HCT116 (cell line): ENCODE measurements at regions not wholly inside any gene's neighbourhood (a gene's known extent, or its start where the extent isn't known, plus 50 kb on each side); places are given as distances from the start of the nearest gene placed in this dataset.

ENCODE experiments used
- ATAC-seq: fragments of 200-7000 bp; cut with Tn5 transposase; 2 replicates; pipeline ENCODE4 v1.9.1; 2020; ENCODE audit warnings: mild to moderate bottlenecking, moderate library complexity
- BruUV-seq: library from RNA; stranded (reverse); fragments of 400-500 nt; replicated peaks from 2 replicates; lab custom pipeline; 2021; lab: Mats Ljungman, UMichigan
- CTCF ChIA-PET: fragments of 300-600 bp; sonication (Branson Sonifier 250); formaldehyde crosslinking; loops from one replicate; lab custom pipeline; 2021; ENCODE audit warnings: antibody characterized with exemption; lab: Charles Lee
- POLR2A ChIA-PET: fragments of 300-600, 350-600 bp; sonication (Branson Sonifier 250); formaldehyde crosslinking; loops from one replicate; lab custom pipeline; 2021; ENCODE audit warnings: antibody characterized with exemption; lab: Charles Lee
- RAD21 ChIA-PET, 2 experiments: fragments of 300-600 bp; sonication (Branson Sonifier 250); formaldehyde crosslinking; loops; one replicate each; lab custom pipeline; 2023; ENCODE audit warnings: low total read pairs in 2 of 2; ENCODE audit not compliant: uncharacterized antibody in 2 of 2, unreplicated experiment in 2 of 2, low non-redundant PET in 1 of 2; lab: Charles Lee
- DNase-seq: peaks from one replicate; pipeline ENCODE4 v3.0.0-alpha.2; 2010; ENCODE audit warnings: low read depth, low spot score
- H2AFZ ChIP-seq: fragments of 200-600 bp; shearing (Covaris generic), sonication (generic); 2 replicates; pipeline ENCODE4 v1.6.1; 2017; ENCODE audit warnings: low read depth, mixed run types, mixed read lengths, antibody characterized with exemption, low read length; ENCODE audit not compliant: poor library complexity, severe bottlenecking
- H3K27ac ChIP-seq: 2 replicates; pipeline ENCODE4 v1.5.1; 2012; ENCODE audit warnings: low read depth, low read length
- H3K27me3 ChIP-seq: fragments of 200-600 bp; sonication (generic); 2 replicates; pipeline ENCODE4 v1.6.1; 2016; ENCODE audit warnings: mixed run types, low read length, mixed read lengths; ENCODE audit not compliant: insufficient read depth
- H3K36me3 ChIP-seq, 2 experiments: fragments of 200-500 bp in 1 of 2; fragments of 200-600 bp in 1 of 2; sonication (Bioruptor generic) in 1 of 2; sonication (generic) in 1 of 2; 2 replicates each; pipeline versions ENCODE4 v1.5.1 to v1.6.1; 2014 to 2016; ENCODE audit warnings: low read length in 2 of 2, inconsistent platforms in 1 of 2, mixed read lengths in 1 of 2, mixed run types in 1 of 2; ENCODE audit not compliant: insufficient read depth in 2 of 2, control insufficient read depth in 1 of 2
- H3K4me1 ChIP-seq, 2 experiments: fragments of 200-600 bp in 1 of 2; sonication (generic) in 1 of 2; 2 replicates each; pipeline versions ENCODE4 v1.5.1 to v1.6.1; 2012 to 2017; ENCODE audit warnings: low read length in 2 of 2, inconsistent platforms in 1 of 2, mild to moderate bottlenecking in 1 of 2, mixed read lengths in 1 of 2, mixed run types in 1 of 2, moderate library complexity in 1 of 2; ENCODE audit not compliant: insufficient read depth in 2 of 2, control insufficient read depth in 1 of 2
- H3K4me2 ChIP-seq: fragments of 200-600 bp; sonication (generic); 2 replicates; pipeline ENCODE4 v1.6.1; 2017; ENCODE audit warnings: mixed run types, low read length, mixed read lengths
- H3K4me3 ChIP-seq, 2 experiments: fragments of 200-600 bp in 1 of 2; sonication (generic) in 1 of 2; replicated peaks in 1 of 2; 2 replicates each; pipeline ENCODE4 v1.5.1; 2011 to 2016; ENCODE audit warnings: low read length in 2 of 2, control low read depth in 1 of 2, low read depth in 1 of 2, mild to moderate bottlenecking in 1 of 2, mixed read lengths in 1 of 2, mixed run types in 1 of 2
- H3K79me2 ChIP-seq: fragments of 200-600 bp; sonication (generic); 2 replicates; pipeline ENCODE4 v1.6.1; 2017; ENCODE audit warnings: mild to moderate bottlenecking, mixed run types, low read length, moderate library complexity, mixed read lengths; ENCODE audit not compliant: insufficient read depth
- H3K9ac ChIP-seq: fragments of 200-600 bp; sonication (generic); 2 replicates; pipeline ENCODE4 v1.6.1; 2016; ENCODE audit warnings: low read length, mixed read lengths
- H3K9me2 ChIP-seq: fragments of 200-600 bp; sonication (generic), shearing (Covaris generic); 2 replicates; pipeline ENCODE4 v1.6.1; 2017; ENCODE audit warnings: mixed run types, mild to moderate bottlenecking, moderate library complexity; ENCODE audit not compliant: insufficient read depth
- H3K9me3 ChIP-seq, 2 experiments: fragments of 200-500 bp in 1 of 2; fragments of 200-600 bp in 1 of 2; sonication (Bioruptor generic) in 1 of 2; sonication (generic) in 1 of 2; 2 replicates each; pipeline ENCODE4 v1.6.1; 2014 to 2017; ENCODE audit warnings: low read length in 2 of 2, mixed read lengths in 2 of 2, inconsistent platforms in 1 of 2, low read depth in 1 of 2, mild to moderate bottlenecking in 1 of 2, mixed run types in 1 of 2, moderate library complexity in 1 of 2; ENCODE audit not compliant: control insufficient read depth in 1 of 2, insufficient read depth in 1 of 2
- H4K20me1 ChIP-seq: fragments of 200-600 bp; sonication (generic), shearing (Covaris generic); 2 replicates; pipeline ENCODE4 v1.6.1; 2017; ENCODE audit warnings: mixed run types, mild to moderate bottlenecking, moderate library complexity; ENCODE audit not compliant: insufficient read depth
- CEBPB ChIP-seq: IDR thresholded peaks from 2 replicates; pipeline ENCODE4 v1.6.1; 2012; ENCODE audit warnings: low read depth
- RAD21 ChIP-seq: IDR thresholded peaks from 2 replicates; pipeline ENCODE4 v1.6.1; 2012; ENCODE audit warnings: low read depth, mild to moderate bottlenecking
- ZNF274 ChIP-seq: fragments of 200-500 bp; sonication (Bioruptor generic); IDR thresholded peaks from 2 replicates; pipeline ENCODE4 v1.6.1; 2014; ENCODE audit warnings: mild to moderate bottlenecking, low read depth, low read length, inconsistent platforms
- intact Hi-C: fragments of 100-400 bp; cut with micrococcal nuclease; formaldehyde crosslinking; loops from 2 replicates; pipeline ENCODE4 v1.10.0; 2022
- TF ChIP-seq, protein P1 (sequence below): IDR thresholded peaks from 2 replicates; pipeline ENCODE4 v1.6.1; 2012
- TF ChIP-seq, protein P2 (sequence below), 3 experiments: fragments of 200-600 bp in 1 of 3; sonication (generic) in 1 of 3; IDR thresholded peaks in 2 of 3; conservative IDR thresholded peaks in 1 of 3; 2 replicates each; pipeline ENCODE4 v1.5.1; 2012 to 2017; ENCODE audit warnings: low read depth in 2 of 3, low read length in 2 of 3, antibody characterized with exemption in 1 of 3, borderline replicate concordance in 1 of 3, control low read depth in 1 of 3, mild to moderate bottlenecking in 1 of 3, mixed read lengths in 1 of 3, mixed run types in 1 of 3, moderate library complexity in 1 of 3; ENCODE audit not compliant: insufficient read depth in 1 of 3

DNA sequence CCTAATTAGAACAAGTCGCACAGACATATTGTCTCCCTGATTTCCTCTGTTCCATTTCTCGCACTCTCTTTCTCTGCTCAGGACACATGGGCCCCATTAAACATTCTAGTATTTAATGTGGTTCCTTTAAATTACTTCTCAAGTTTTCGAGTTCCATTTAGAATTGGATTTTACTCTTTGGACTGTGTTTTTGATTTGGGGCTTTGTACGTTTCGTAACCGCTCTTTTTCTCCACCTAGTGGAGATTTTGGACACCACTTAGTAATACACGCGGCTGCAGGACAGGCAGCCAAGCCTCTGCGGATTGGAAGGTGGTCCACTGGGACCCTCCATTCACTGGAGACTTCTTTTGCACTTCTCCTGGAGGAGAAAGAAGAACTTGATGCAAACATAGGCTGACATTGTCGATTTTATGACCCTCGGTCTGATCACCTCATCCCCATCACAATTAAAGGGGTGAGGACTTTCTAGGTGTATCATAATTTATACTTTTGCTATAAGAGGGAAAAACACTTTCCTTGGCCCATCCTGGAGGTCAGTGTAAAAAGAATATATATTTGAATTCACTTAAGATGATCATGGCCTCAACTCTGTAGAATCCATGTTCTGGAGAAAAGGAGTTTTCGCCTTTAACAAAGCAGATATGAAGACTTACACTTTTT is 85.7 kb downstream of the NOG start:
- ChIA-PET CTCF (interaction anchor here (0.6 to 4.1 kb wide), 5 partner anchors 37 to 272 kb away, joined by 3 to 30 read pairs (median 4); no protein-coding TSS in a partner anchor), POLR2A (interaction anchor here (0.6 kb wide), 1 partner anchor 20 kb away, joined by 3 read pairs; no protein-coding TSS in a partner anchor)
- peak; percentile 15 for DNase-seq
- H3K9me2 ChIP-seq = no peaks in the 10 kb centered on the region
- H3K4me1 ChIP-seq = peaks cover 10 to 39% of the 10 kb centered on the region in 2 experiments; a peak in 3 of 4 replicates
- peak; percentile 80 for ATAC-seq
- peak overlapping the region; percentile 42 for H3K4me2 ChIP-seq
- no peak overlapping the region for H3K4me3 ChIP-seq
- BruUV-seq = no TSS peak
- no peaks in the 10 kb centered on the region for H4K20me1 ChIP-seq
- H3K79me2 ChIP-seq = no peaks in the 10 kb centered on the region
- intact Hi-C loops = loop anchor here (1.0 kb wide), 1 partner anchor 87 kb away; no protein-coding TSS in a partner anchor
- H3K9ac ChIP-seq = no peak overlapping the region
- no peaks in the 10 kb centered on the region for H3K9me3 ChIP-seq
- TF ChIP-seq ZNF274 = no peak
- TF ChIP-seq CEBPB = 0 out of 2 replicates have a peak, but pooled peaks have one; percentile 30
- peak; percentile 54 for TF ChIP-seq RAD21
- TF ChIP-seq, protein P1, sequence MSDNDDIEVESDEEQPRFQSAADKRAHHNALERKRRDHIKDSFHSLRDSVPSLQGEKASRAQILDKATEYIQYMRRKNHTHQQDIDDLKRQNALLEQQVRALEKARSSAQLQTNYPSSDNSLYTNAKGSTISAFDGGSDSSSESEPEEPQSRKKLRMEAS = peak; percentile 34; the same call in 1 of the 2 replicates
- TF ChIP-seq, protein P2, sequence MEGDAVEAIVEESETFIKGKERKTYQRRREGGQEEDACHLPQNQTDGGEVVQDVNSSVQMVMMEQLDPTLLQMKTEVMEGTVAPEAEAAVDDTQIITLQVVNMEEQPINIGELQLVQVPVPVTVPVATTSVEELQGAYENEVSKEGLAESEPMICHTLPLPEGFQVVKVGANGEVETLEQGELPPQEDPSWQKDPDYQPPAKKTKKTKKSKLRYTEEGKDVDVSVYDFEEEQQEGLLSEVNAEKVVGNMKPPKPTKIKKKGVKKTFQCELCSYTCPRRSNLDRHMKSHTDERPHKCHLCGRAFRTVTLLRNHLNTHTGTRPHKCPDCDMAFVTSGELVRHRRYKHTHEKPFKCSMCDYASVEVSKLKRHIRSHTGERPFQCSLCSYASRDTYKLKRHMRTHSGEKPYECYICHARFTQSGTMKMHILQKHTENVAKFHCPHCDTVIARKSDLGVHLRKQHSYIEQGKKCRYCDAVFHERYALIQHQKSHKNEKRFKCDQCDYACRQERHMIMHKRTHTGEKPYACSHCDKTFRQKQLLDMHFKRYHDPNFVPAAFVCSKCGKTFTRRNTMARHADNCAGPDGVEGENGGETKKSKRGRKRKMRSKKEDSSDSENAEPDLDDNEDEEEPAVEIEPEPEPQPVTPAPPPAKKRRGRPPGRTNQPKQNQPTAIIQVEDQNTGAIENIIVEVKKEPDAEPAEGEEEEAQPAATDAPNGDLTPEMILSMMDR (IDR thresholded peaks at IDR 0.05 in 2 of 3, conservative IDR thresholded peaks at IDR 0.05 in 1 of 3; ENCODE audit: borderline replicate concordance in 1 of 3, insufficient read depth in 1 of 3, low read depth in 2 of 3, low read length in 2 of 3) = peak; percentile 53 to 88 (median 77)
- TF ChIP-seq, all 23 proteins: peak for 4
- H3K27ac ChIP-seq = no peak overlapping the region
- peak overlapping the region; percentile 86 for H2AFZ ChIP-seq
- RAD21 ChIA-PET = no interaction called here
- peaks cover 12% of the 10 kb centered on the region; the same call in 1 of the 2 replicates for H3K27me3 ChIP-seq
- H3K36me3 ChIP-seq = no peaks in the 10 kb centered on the region
